ENCODE measurements at regions not wholly inside any gene's neighbourhood (a gene's known extent, or its start where the extent isn't known, plus 50 kb on each side); places are given as distances from the start of the nearest gene placed in this dataset.

GRCh38 chr2:104091894-104092293 is 762.0 kb upstream of the POU3F3 start:
- TF ChIP-seq, protein P1, sequence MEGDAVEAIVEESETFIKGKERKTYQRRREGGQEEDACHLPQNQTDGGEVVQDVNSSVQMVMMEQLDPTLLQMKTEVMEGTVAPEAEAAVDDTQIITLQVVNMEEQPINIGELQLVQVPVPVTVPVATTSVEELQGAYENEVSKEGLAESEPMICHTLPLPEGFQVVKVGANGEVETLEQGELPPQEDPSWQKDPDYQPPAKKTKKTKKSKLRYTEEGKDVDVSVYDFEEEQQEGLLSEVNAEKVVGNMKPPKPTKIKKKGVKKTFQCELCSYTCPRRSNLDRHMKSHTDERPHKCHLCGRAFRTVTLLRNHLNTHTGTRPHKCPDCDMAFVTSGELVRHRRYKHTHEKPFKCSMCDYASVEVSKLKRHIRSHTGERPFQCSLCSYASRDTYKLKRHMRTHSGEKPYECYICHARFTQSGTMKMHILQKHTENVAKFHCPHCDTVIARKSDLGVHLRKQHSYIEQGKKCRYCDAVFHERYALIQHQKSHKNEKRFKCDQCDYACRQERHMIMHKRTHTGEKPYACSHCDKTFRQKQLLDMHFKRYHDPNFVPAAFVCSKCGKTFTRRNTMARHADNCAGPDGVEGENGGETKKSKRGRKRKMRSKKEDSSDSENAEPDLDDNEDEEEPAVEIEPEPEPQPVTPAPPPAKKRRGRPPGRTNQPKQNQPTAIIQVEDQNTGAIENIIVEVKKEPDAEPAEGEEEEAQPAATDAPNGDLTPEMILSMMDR (IDR thresholded peaks at IDR 0.05), result no peak
- no peak for TF ChIP-seq ZFX (IDR thresholded peaks at IDR 0.05; ENCODE audit: borderline replicate concordance)

All from 22Rv1 (cell line).